ENCODE measurements at regions not wholly inside any gene's neighbourhood (a gene's known extent, or its start where the extent isn't known, plus 50 kb on each side); places are given as distances from the start of the nearest gene placed in this dataset.

- Histone ChIP-seq H3K79me2 (ENCODE audit: insufficient read depth, low read length) (no peaks in the 10 kb centered on the region), H3K4me3 (ENCODE audit: insufficient read depth, low read depth, low read length) (no peak overlapping the region), H3K4me1 (ENCODE audit: insufficient read depth, low read length) (no peaks in the 10 kb centered on the region), H3K27me3 (ENCODE audit: insufficient read depth, low read length) (no peaks in the 10 kb centered on the region), H3K36me3 (ENCODE audit: insufficient read depth, low read length) (no peaks in the 10 kb centered on the region), H3K27ac (ENCODE audit: low read depth, low read length) (no peak overlapping the region), H3K9ac (ENCODE audit: low read length) (no peak overlapping the region), H3K4me2 (ENCODE audit: low read length) (no peak overlapping the region), H4K20me1 (ENCODE audit: insufficient read depth, low read length) (no peaks in the 10 kb centered on the region), H2AFZ (ENCODE audit: low read depth, low read length) (no peak overlapping the region), H3K9me3 (ENCODE audit: insufficient read depth, low read depth, low read length) (no peaks in the 10 kb centered on the region)
- no peak for TF ChIP-seq EZH2 (IDR thresholded peaks at IDR 0.05; ENCODE audit: insufficient read depth, low read length)
- H3K27me3 Mint-ChIP-seq (ENCODE audit: low read depth, unreplicated experiment), result no peaks in the 10 kb centered on the region
- FAIRE-seq, result no peak
- H3K36me3 Mint-ChIP-seq (ENCODE audit: low read depth, unreplicated experiment), result no peaks in the 10 kb centered on the region
- H3K4me1 Mint-ChIP-seq (ENCODE audit: low read depth, unreplicated experiment), result no peaks in the 10 kb centered on the region
- DNase-seq (ENCODE audit: low read depth), result no peak
- H3K9me3 Mint-ChIP-seq (ENCODE audit: unreplicated experiment), result no peaks in the 10 kb centered on the region
- H3K4me3 Mint-ChIP-seq (ENCODE audit: unreplicated experiment), result no peak overlapping the region
- H3K27ac Mint-ChIP-seq (ENCODE audit: unreplicated experiment), result no peak overlapping the region
Observed at GRCh38 chr4:98771959-98772632, 113.7 kb upstream of the TSPAN5 start.

GRCh38 chr4:98765771-98766170 lies 107.4 kb upstream of the TSPAN5 start:
- H3K4me1 ChIP-seq (ENCODE audit: insufficient read depth, low read length), result no peaks in the 10 kb centered on the region
- H4K20me1 ChIP-seq (ENCODE audit: insufficient read depth, low read length), result no peaks in the 10 kb centered on the region
- H2AFZ ChIP-seq (ENCODE audit: low read depth, low read length), result no peak overlapping the region
- H3K79me2 ChIP-seq (ENCODE audit: insufficient read depth, low read length), result no peaks in the 10 kb centered on the region
- no peaks in the 10 kb centered on the region for H3K27me3 Mint-ChIP-seq (ENCODE audit: low read depth, unreplicated experiment)
- no peak overlapping the region for H3K27ac Mint-ChIP-seq (ENCODE audit: unreplicated experiment)
- DNase-seq (ENCODE audit: low read depth) (no peak), FAIRE-seq (no peak)
- H3K36me3 Mint-ChIP-seq (ENCODE audit: low read depth, unreplicated experiment), result no peaks in the 10 kb centered on the region
- no peaks in the 10 kb centered on the region for H3K36me3 ChIP-seq (ENCODE audit: insufficient read depth, low read length)
- H3K27me3 ChIP-seq (ENCODE audit: insufficient read depth, low read length), result no peaks in the 10 kb centered on the region
- TF ChIP-seq CTCF (IDR thresholded peaks at IDR 0.05; ENCODE audit: insufficient read depth, low read depth, low read length) (no peak), EZH2 (IDR thresholded peaks at IDR 0.05; ENCODE audit: insufficient read depth, low read length) (no peak)
- H3K9ac ChIP-seq (ENCODE audit: low read length), result no peak overlapping the region
- H3K4me3 ChIP-seq (ENCODE audit: insufficient read depth, low read depth, low read length), result no peak overlapping the region
- H3K9me3 Mint-ChIP-seq (ENCODE audit: unreplicated experiment), result peaks cover 3% of the 10 kb centered on the region
- H3K27ac ChIP-seq (ENCODE audit: low read depth, low read length), result no peak overlapping the region
- no peaks in the 10 kb centered on the region for H3K4me1 Mint-ChIP-seq (ENCODE audit: low read depth, unreplicated experiment)
- H3K4me3 Mint-ChIP-seq (ENCODE audit: unreplicated experiment), result no peak overlapping the region
- H3K9me3 ChIP-seq (ENCODE audit: insufficient read depth, low read depth, low read length), result no peaks in the 10 kb centered on the region
- H3K4me2 ChIP-seq (ENCODE audit: low read length), result no peak overlapping the region

GRCh38 chr4:98758182-98758581 lies 99.8 kb upstream of the TSPAN5 start:
- DNase-seq (ENCODE audit: low read depth), result no peak
- H3K36me3 Mint-ChIP-seq (ENCODE audit: low read depth, unreplicated experiment), result no peaks in the 10 kb centered on the region
- no peak overlapping the region for H3K4me3 ChIP-seq (ENCODE audit: insufficient read depth, low read depth, low read length)
- H3K36me3 ChIP-seq (ENCODE audit: insufficient read depth, low read length), result no peaks in the 10 kb centered on the region
- H4K20me1 ChIP-seq (ENCODE audit: insufficient read depth, low read length), result no peaks in the 10 kb centered on the region
- FAIRE-seq, result no peak
- H3K27ac ChIP-seq (ENCODE audit: low read depth, low read length), result no peak overlapping the region
- no peaks in the 10 kb centered on the region for H3K9me3 ChIP-seq (ENCODE audit: insufficient read depth, low read depth, low read length)
- H3K79me2 ChIP-seq (ENCODE audit: insufficient read depth, low read length), result no peaks in the 10 kb centered on the region
- H3K4me2 ChIP-seq (ENCODE audit: low read length), result no peak overlapping the region
- no peak overlapping the region for H2AFZ ChIP-seq (ENCODE audit: low read depth, low read length)
- no peaks in the 10 kb centered on the region for H3K9me3 Mint-ChIP-seq (ENCODE audit: unreplicated experiment)
- no peak for TF ChIP-seq CTCF (IDR thresholded peaks at IDR 0.05; ENCODE audit: insufficient read depth, low read depth, low read length)
- no peak for TF ChIP-seq EZH2 (IDR thresholded peaks at IDR 0.05; ENCODE audit: insufficient read depth, low read length)
- H3K4me1 ChIP-seq (ENCODE audit: insufficient read depth, low read length), result no peaks in the 10 kb centered on the region
- H3K9ac ChIP-seq (ENCODE audit: low read length), result no peak overlapping the region
- no peak overlapping the region for H3K4me3 Mint-ChIP-seq (ENCODE audit: unreplicated experiment)
- H3K27me3 Mint-ChIP-seq (ENCODE audit: low read depth, unreplicated experiment), result no peaks in the 10 kb centered on the region
- no peaks in the 10 kb centered on the region for H3K27me3 ChIP-seq (ENCODE audit: insufficient read depth, low read length)
- no peaks in the 10 kb centered on the region for H3K4me1 Mint-ChIP-seq (ENCODE audit: low read depth, unreplicated experiment)
- H3K27ac Mint-ChIP-seq (ENCODE audit: unreplicated experiment), result no peak overlapping the region
